GM12878 (cell line): ENCODE measurements at regions not wholly inside any gene's neighbourhood (a gene's known extent, or its start where the extent isn't known, plus 50 kb on each side); places are given as distances from the start of the nearest gene placed in this dataset.

ENCODE experiments used
- ATAC-seq: fragments of 200-7000 bp; cut with Tn5 transposase; 3 replicates; pipeline ENCODE4 v1.9.1; 2020; ENCODE audit warnings: mild to moderate bottlenecking, moderate library complexity
- BruUV-seq: library from RNA; stranded (reverse); fragments of 400-500 nt; replicated peaks from 2 replicates; lab custom pipeline; 2021; lab: Mats Ljungman, UMichigan
- CTCF ChIA-PET: fragments of 300-600 bp; sonication (Branson Sonifier 250); formaldehyde crosslinking; extraction: SDS; loops from one replicate; lab custom pipeline; 2021; ENCODE audit warnings: inconsistent platforms; lab: Yijun Ruan, JAX
- POLR2A ChIA-PET: fragments of 350-600 bp; formaldehyde crosslinking; extraction: SDS; loops from one replicate; lab custom pipeline; 2021; ENCODE audit warnings: inconsistent platforms; lab: Charles Lee
- RAD21 ChIA-PET: fragments of 300-600 bp; sonication (Branson Sonifier 250); formaldehyde crosslinking; loops from one replicate; lab custom pipeline; 2023; ENCODE audit warnings: antibody characterized with exemption; ENCODE audit not compliant: unreplicated experiment; lab: Charles Lee
- SMC1A ChIA-PET: fragments of 300-600 bp; sonication (Branson Sonifier 250); formaldehyde crosslinking; loops from one replicate; lab custom pipeline; 2023; ENCODE audit not compliant: unreplicated experiment, uncharacterized antibody; lab: Charles Lee
- DNase-seq: peaks from one replicate; pipeline ENCODE4 v3.0.0-alpha.2; 2011; ENCODE audit warnings: low read depth, low spot score
- FAIRE-seq: peaks from 3 replicates; lab custom pipeline; 2011; peaks lifted over from hg19 to GRCh38; lab: Jason Lieb, UNC
- H2AFZ ChIP-seq: 2 replicates; pipeline ENCODE4 v1.6.0; 2011; ENCODE audit warnings: low read depth, low read length, control low read depth; ENCODE audit not compliant: control insufficient read depth
- H3K27ac ChIP-seq: 2 replicates; pipeline ENCODE4 v1.5.1; 2011; ENCODE audit warnings: control low read depth; ENCODE audit not compliant: control insufficient read depth, insufficient read depth
- H3K27me3 ChIP-seq, 2 experiments: replicated peaks in 1 of 2; 2 replicates each; pipeline versions ENCODE4 v1.6.0 to v1.6.1; 2011; ENCODE audit warnings: low read length in 1 of 2; ENCODE audit not compliant: control insufficient read depth in 2 of 2, insufficient read depth in 2 of 2
- H3K36me3 ChIP-seq, 2 experiments: 2 replicates each; pipeline ENCODE4 v1.5.1; 2011; ENCODE audit warnings: low read length in 1 of 2; ENCODE audit not compliant: control insufficient read depth in 2 of 2, insufficient read depth in 2 of 2
- H3K4me1 ChIP-seq: 2 replicates; pipeline ENCODE4 v1.6.1; 2011; ENCODE audit warnings: mild to moderate bottlenecking, low read length, moderate library complexity, mixed read lengths; ENCODE audit not compliant: control insufficient read depth, insufficient read depth
- H3K4me2 ChIP-seq: 2 replicates; pipeline ENCODE4 v1.6.0; 2011; ENCODE audit warnings: control low read depth; ENCODE audit not compliant: control insufficient read depth, insufficient read depth
- H3K4me3 ChIP-seq: fragments of 200-600 bp; sonication (generic); 2 replicates; pipeline ENCODE4 v1.5.1; 2016
- H3K79me2 ChIP-seq: 2 replicates; pipeline ENCODE4 v1.6.0; 2011; ENCODE audit warnings: low read length; ENCODE audit not compliant: control insufficient read depth, insufficient read depth
- H3K9ac ChIP-seq: 2 replicates; pipeline ENCODE4 v1.8.0; 2011; ENCODE audit warnings: low read length, control low read depth, mixed read lengths; ENCODE audit not compliant: control insufficient read depth, insufficient read depth
- H3K9me3 ChIP-seq: replicated peaks from 3 replicates; pipeline ENCODE4 v1.5.1; 2011; ENCODE audit warnings: mild to moderate bottlenecking, low read length; ENCODE audit not compliant: control insufficient read depth, insufficient read depth
- H4K20me1 ChIP-seq: 2 replicates; pipeline ENCODE4 v1.6.0; 2011; ENCODE audit not compliant: control insufficient read depth, insufficient read depth
- ATF2 ChIP-seq: IDR thresholded peaks from 2 replicates; pipeline ENCODE4 v1.6.1; 2012; ENCODE audit warnings: low read length, inconsistent platforms
- CEBPB ChIP-seq, 2 experiments: fragments of 150-350 bp in 1 of 2; IDR thresholded peaks; 2 replicates each; pipeline ENCODE4 v1.6.1; 2012 to 2014; ENCODE audit warnings: low read depth in 2 of 2, low read length in 2 of 2, borderline replicate concordance in 1 of 2, inconsistent platforms in 1 of 2
- CTCF ChIP-seq, 3 experiments: IDR thresholded peaks in 2 of 3; conservative IDR thresholded peaks in 1 of 3; 2 replicates each; pipeline ENCODE4 v1.5.1; 2011; ENCODE audit warnings: low read depth in 3 of 3, low read length in 3 of 3, mild to moderate bottlenecking in 3 of 3, control low read depth in 2 of 3, moderate library complexity in 2 of 3, inconsistent platforms in 1 of 3, mixed read lengths in 1 of 3; ENCODE audit not compliant: control insufficient read depth in 2 of 3, insufficient read depth in 1 of 3; ENCODE audit errors: extremely low read depth in 1 of 3
- GABPA ChIP-seq: IDR thresholded peaks from 2 replicates; pipeline ENCODE4 v1.6.1; 2014; ENCODE audit warnings: antibody characterized with exemption, low read depth, mild to moderate bottlenecking, inconsistent platforms
- GATAD2B ChIP-seq: fragments of 450-650 bp; conservative IDR thresholded peaks from 2 replicates; pipeline ENCODE4 v1.6.1; 2017; ENCODE audit warnings: low read depth, mild to moderate bottlenecking, moderate library complexity
- MTA3 ChIP-seq: IDR thresholded peaks from 2 replicates; pipeline ENCODE4 v1.6.1; 2012; ENCODE audit warnings: low read length, inconsistent platforms, borderline replicate concordance
- NBN ChIP-seq: fragments of 450-650 bp; IDR thresholded peaks from 2 replicates; pipeline ENCODE4 v1.6.1; 2016
- PAX8 ChIP-seq: fragments of 450-650 bp; IDR thresholded peaks from 2 replicates; pipeline ENCODE4 v1.6.1; 2017; ENCODE audit warnings: mild to moderate bottlenecking, moderate library complexity
- STAT3 ChIP-seq: IDR thresholded peaks from 2 replicates; pipeline ENCODE4 v1.6.1; 2011; ENCODE audit warnings: low read depth, low read length, improper control_type of control experiment
- SUPT20H ChIP-seq: IDR thresholded peaks from 2 replicates; pipeline ENCODE4 v1.6.1; 2011; ENCODE audit warnings: low read depth, mild to moderate bottlenecking, low read length, moderate library complexity, borderline replicate concordance; ENCODE audit not compliant: control insufficient read depth
- WGBS: methylation state at CpG from one replicate; pipeline ENCODE4 v1.1.6; 2016; ENCODE audit warnings: low lambda C conversion rate; ENCODE audit not compliant: insufficient replicate concordance, insufficient coverage; ENCODE audit errors: missing lambda C conversion rate; 5-methylcytosine and 5-hydroxymethylcytosine counted together
- in situ Hi-C: fragments of 300-500 bp; cut with MboI; formaldehyde crosslinking; loops from 9 replicates; pipeline ENCODE4 v1.14.3; 2018; ENCODE audit warnings: mixed read lengths
- intact Hi-C: fragments of 100-400 bp; cut with micrococcal nuclease; formaldehyde crosslinking; loops from one replicate; pipeline ENCODE4 v1.14.2; 2022; ENCODE audit not compliant: unreplicated experiment
- TF ChIP-seq, protein P1 (sequence below): IDR thresholded peaks from 2 replicates; pipeline ENCODE4 v1.6.1; 2011; ENCODE audit warnings: borderline replicate concordance, low read depth, mild to moderate bottlenecking, moderate library complexity, low read length; ENCODE audit not compliant: insufficient read depth, poor library complexity, severe bottlenecking
- TF ChIP-seq, protein P2 (sequence below): fragments of 450-650 bp; IDR thresholded peaks from 2 replicates; pipeline ENCODE4 v1.6.1; 2014; ENCODE audit warnings: mild to moderate bottlenecking

DNA sequence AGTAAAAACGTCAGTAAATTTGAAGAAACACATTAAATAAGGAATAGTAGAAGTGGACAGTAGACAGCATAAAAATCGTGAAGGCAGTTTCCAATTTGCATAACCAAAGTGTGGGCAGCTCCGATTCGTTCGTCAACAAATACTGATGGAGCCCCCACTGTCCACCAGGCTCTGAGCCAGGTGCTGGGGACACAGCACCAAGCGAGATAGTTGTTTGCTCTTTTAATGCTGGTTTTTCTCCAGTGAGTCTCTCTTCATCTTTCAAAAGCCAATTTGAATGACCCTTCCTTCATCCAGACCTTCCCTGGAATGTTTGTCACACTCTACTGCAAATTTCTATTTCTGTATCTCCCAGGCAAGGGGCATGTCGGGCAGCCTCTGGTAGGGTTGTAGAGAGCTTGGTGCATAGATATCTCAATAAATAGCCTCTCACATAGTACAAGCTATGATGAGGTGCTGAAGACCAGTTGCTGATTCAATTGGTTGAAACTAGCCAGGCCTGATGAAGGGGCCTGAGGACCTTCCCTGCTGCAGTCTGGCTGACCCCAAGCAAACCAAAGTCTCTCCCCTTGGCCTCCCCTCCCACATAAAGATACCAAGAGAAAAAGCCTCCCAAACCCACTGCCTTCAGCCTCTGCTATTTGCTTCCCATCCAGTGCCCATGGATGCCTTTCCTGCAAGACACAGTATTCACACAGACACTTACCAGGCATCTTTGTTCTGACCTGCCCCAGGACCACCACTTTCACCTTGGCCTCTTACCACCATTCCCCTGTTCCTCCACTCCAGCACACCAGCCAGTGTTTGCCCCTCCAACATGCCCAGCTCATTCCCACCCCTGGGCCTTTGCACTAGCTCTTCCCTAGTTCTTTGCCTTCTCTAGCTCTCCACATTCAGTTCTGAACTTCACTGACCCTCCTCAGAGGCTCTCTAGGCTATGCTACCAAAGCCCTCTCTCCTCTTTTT, 125.2 kb downstream of the CEBPB start:
- no peak for DNase-seq
- H3K79me2 ChIP-seq, result no peaks in the 10 kb centered on the region
- ChIA-PET CTCF (no interaction called here), SMC1A (no interaction called here), RAD21 (interaction anchor here (0.7 kb wide), 1 partner anchor 12 kb away, joined by 3 read pairs; no protein-coding TSS in a partner anchor), POLR2A (interaction anchor here (0.6 to 0.7 kb wide), 2 partner anchors 20 to 33 kb away, joined by 3 to 7 read pairs; no protein-coding TSS in a partner anchor)
- peaks cover 0 to 3% of the 10 kb centered on the region in 2 experiments; a peak in 2 of 4 replicates for H3K27me3 ChIP-seq
- FAIRE-seq, result no peak
- no peaks in the 10 kb centered on the region for H3K36me3 ChIP-seq
- no peak overlapping the region for H3K4me3 ChIP-seq
- BruUV-seq, result no TSS peak
- in situ Hi-C loops (no loop called here), intact Hi-C loops (no loop called here)
- WGBS, result 30% methylated on average over 7 of the region's 7 CpGs
- ATAC-seq, result no peak
- H3K4me1 ChIP-seq, result no peaks in the 10 kb centered on the region
- no peaks in the 10 kb centered on the region; the same call in 2 of the 3 replicates for H3K9me3 ChIP-seq
- no peak overlapping the region for H3K4me2 ChIP-seq
- H2AFZ ChIP-seq, result no peak overlapping the region
- no peaks in the 10 kb centered on the region for H4K20me1 ChIP-seq
- H3K27ac ChIP-seq, result no peak overlapping the region
- no peak overlapping the region for H3K9ac ChIP-seq
- TF ChIP-seq PAX8 (no peak), CEBPB (IDR thresholded peaks at IDR 0.05; ENCODE audit: borderline replicate concordance in 1 of 2, low read depth in 2 of 2, low read length in 2 of 2) (no peak), GATAD2B (no peak), SUPT20H (no peak), CTCF (IDR thresholded peaks at IDR 0.05 in 2 of 3, conservative IDR thresholded peaks at IDR 0.05 in 1 of 3; ENCODE audit: control insufficient read depth in 2 of 3, extremely low read depth in 1 of 3, insufficient read depth in 1 of 3, low read depth in 3 of 3, low read length in 3 of 3) (no peak), ATF2 (no peak), STAT3 (no peak), MTA3 (no peak), GABPA (no peak), NBN (no peak)
- TF ChIP-seq, protein P1, sequence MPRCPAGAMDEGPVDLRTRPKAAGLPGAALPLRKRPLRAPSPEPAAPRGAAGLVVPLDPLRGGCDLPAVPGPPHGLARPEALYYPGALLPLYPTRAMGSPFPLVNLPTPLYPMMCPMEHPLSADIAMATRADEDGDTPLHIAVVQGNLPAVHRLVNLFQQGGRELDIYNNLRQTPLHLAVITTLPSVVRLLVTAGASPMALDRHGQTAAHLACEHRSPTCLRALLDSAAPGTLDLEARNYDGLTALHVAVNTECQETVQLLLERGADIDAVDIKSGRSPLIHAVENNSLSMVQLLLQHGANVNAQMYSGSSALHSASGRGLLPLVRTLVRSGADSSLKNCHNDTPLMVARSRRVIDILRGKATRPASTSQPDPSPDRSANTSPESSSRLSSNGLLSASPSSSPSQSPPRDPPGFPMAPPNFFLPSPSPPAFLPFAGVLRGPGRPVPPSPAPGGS, result no peak
- TF ChIP-seq, protein P2, sequence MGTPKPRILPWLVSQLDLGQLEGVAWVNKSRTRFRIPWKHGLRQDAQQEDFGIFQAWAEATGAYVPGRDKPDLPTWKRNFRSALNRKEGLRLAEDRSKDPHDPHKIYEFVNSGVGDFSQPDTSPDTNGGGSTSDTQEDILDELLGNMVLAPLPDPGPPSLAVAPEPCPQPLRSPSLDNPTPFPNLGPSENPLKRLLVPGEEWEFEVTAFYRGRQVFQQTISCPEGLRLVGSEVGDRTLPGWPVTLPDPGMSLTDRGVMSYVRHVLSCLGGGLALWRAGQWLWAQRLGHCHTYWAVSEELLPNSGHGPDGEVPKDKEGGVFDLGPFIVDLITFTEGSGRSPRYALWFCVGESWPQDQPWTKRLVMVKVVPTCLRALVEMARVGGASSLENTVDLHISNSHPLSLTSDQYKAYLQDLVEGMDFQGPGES, result no peak
